ENCODE measurements at regions not wholly inside any gene's neighbourhood (a gene's known extent, or its start where the extent isn't known, plus 50 kb on each side); places are given as distances from the start of the nearest gene placed in this dataset.

DNA sequence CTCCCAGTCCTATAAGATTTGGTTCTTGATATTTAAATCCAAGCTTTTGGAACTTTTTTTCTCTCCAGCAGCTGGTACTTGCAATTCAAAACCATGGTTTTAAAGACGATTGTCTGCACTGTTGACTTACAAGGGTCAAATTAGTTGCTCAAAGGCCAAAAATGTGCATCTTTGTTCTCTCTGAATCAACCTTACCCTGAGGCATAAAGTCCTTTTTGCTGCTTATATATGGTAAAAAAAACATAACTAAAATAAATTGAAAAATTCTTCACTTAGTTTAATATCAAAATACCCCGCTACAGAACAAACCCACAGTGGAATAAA, 592.7 kb downstream of the XIRP2 start:
- TF ChIP-seq EZH2 (IDR thresholded peaks at IDR 0.05; ENCODE audit: borderline replicate concordance, low read depth, low read length, severe bottlenecking) = no peak
- TF ChIP-seq, protein P1, sequence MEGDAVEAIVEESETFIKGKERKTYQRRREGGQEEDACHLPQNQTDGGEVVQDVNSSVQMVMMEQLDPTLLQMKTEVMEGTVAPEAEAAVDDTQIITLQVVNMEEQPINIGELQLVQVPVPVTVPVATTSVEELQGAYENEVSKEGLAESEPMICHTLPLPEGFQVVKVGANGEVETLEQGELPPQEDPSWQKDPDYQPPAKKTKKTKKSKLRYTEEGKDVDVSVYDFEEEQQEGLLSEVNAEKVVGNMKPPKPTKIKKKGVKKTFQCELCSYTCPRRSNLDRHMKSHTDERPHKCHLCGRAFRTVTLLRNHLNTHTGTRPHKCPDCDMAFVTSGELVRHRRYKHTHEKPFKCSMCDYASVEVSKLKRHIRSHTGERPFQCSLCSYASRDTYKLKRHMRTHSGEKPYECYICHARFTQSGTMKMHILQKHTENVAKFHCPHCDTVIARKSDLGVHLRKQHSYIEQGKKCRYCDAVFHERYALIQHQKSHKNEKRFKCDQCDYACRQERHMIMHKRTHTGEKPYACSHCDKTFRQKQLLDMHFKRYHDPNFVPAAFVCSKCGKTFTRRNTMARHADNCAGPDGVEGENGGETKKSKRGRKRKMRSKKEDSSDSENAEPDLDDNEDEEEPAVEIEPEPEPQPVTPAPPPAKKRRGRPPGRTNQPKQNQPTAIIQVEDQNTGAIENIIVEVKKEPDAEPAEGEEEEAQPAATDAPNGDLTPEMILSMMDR (IDR thresholded peaks at IDR 0.05; ENCODE audit: borderline replicate concordance, extremely low read depth, low read length, poor library complexity, severe bottlenecking) = no peak
